CD14-positive monocyte (primary cell): ENCODE measurements at regions not wholly inside any gene's neighbourhood (a gene's known extent, or its start where the extent isn't known, plus 50 kb on each side); places are given as distances from the start of the nearest gene placed in this dataset.

ENCODE experiments used
- DNase-seq, 3 donors: peaks; one replicate each; pipeline ENCODE4 v3.0.0-alpha.2; 2011 to 2022
- H2AFZ ChIP-seq: 2 replicates; pipeline ENCODE4 v1.6.0; 2012; ENCODE audit warnings: mild to moderate bottlenecking, low read depth, low read length, inconsistent platforms; ENCODE audit not compliant: insufficient read depth, poor library complexity, severe bottlenecking
- H3K27ac ChIP-seq, 2 donors: 1 replicate in 1 of 2; 2 replicates in 1 of 2; pipeline ENCODE4 v1.5.1; 2012 to 2013; ENCODE audit warnings: low read length in 2 of 2, control low read depth in 1 of 2, inconsistent platforms in 1 of 2, low read depth in 1 of 2, mild to moderate bottlenecking in 1 of 2
- H3K27me3 ChIP-seq, 2 donors: one replicate each; pipeline versions ENCODE4 v1.6.0 to v1.6.1; 2011 to 2013; ENCODE audit warnings: low read length in 2 of 2; ENCODE audit not compliant: control insufficient read depth in 2 of 2, insufficient read depth in 2 of 2
- H3K36me3 ChIP-seq, 2 donors: replicated peaks in 1 of 2; 1 replicate in 1 of 2; 2 replicates in 1 of 2; pipeline versions ENCODE4 v1.5.1 to v1.6.1; 2012 to 2013; ENCODE audit warnings: low read length in 2 of 2, control low read depth in 1 of 2, inconsistent platforms in 1 of 2, mild to moderate bottlenecking in 1 of 2; ENCODE audit not compliant: insufficient read depth in 2 of 2, control insufficient read depth in 1 of 2
- H3K4me1 ChIP-seq, 2 donors: 1 replicate in 1 of 2; 2 replicates in 1 of 2; pipeline versions ENCODE4 v1.5.1 to v1.6.1; 2012 to 2013; ENCODE audit warnings: low read length in 2 of 2, control low read depth in 1 of 2, inconsistent platforms in 1 of 2, mild to moderate bottlenecking in 1 of 2, moderate library complexity in 1 of 2; ENCODE audit not compliant: insufficient read depth in 2 of 2, control insufficient read depth in 1 of 2
- H3K4me2 ChIP-seq: replicated peaks from 2 replicates; pipeline ENCODE3; 2012; ENCODE audit warnings: low read length, moderate library complexity, mild to moderate bottlenecking; ENCODE audit not compliant: poor library complexity, severe bottlenecking; ENCODE audit errors: extremely low read depth
- H3K4me3 ChIP-seq, 3 experiments: fragments of 200-600 bp in 1 of 3; sonication (generic) in 1 of 3; replicated peaks in 1 of 3; 1 replicate in 2 of 3; 2 replicates in 1 of 3; pipeline ENCODE4 v1.5.1; 2011 to 2013; ENCODE audit warnings: low read length in 3 of 3, mild to moderate bottlenecking in 3 of 3, control low read depth in 2 of 3, low read depth in 2 of 3, inconsistent platforms in 1 of 3, moderate library complexity in 1 of 3
- H3K79me2 ChIP-seq: 2 replicates; pipeline ENCODE4 v1.6.0; 2012; ENCODE audit warnings: mild to moderate bottlenecking, control low read depth, inconsistent platforms, low read length, moderate library complexity; ENCODE audit not compliant: insufficient read depth
- H3K9ac ChIP-seq: 2 replicates; pipeline ENCODE4 v1.6.0; 2017; ENCODE audit warnings: low read length, mild to moderate bottlenecking; ENCODE audit not compliant: insufficient read depth, poor library complexity, severe bottlenecking
- H3K9me3 ChIP-seq, 2 donors: replicated peaks in 1 of 2; 1 replicate in 1 of 2; 2 replicates in 1 of 2; pipeline versions ENCODE4 v1.5.1 to v1.6.1; 2012 to 2013; ENCODE audit warnings: low read length in 2 of 2, control low read depth in 1 of 2; ENCODE audit not compliant: control insufficient read depth in 1 of 2, insufficient read depth in 1 of 2
- H4K20me1 ChIP-seq: 2 replicates; pipeline ENCODE4 v1.6.0; 2012; ENCODE audit warnings: mild to moderate bottlenecking, low read length, control low read depth, moderate library complexity; ENCODE audit not compliant: insufficient read depth
- H3K27ac Mint-ChIP-seq, 7 donors: one replicate each; pipeline ENCODE4 v1.8.0; 2020; ENCODE audit warnings: mild to moderate bottlenecking in 7 of 7, mixed read lengths in 7 of 7, moderate library complexity in 6 of 7, inconsistent platforms in 2 of 7
- H3K27me3 Mint-ChIP-seq, 3 donors: one replicate each; pipeline ENCODE4 v1.8.0; 2021 to 2022; ENCODE audit warnings: low read depth in 3 of 3, mild to moderate bottlenecking in 3 of 3, mixed read lengths in 3 of 3, moderate library complexity in 3 of 3, inconsistent platforms in 1 of 3
- H3K36me3 Mint-ChIP-seq, 2 donors: one replicate each; pipeline ENCODE4 v1.8.0; 2020; ENCODE audit warnings: mixed read lengths in 2 of 2, inconsistent platforms in 1 of 2, mild to moderate bottlenecking in 1 of 2
- H3K4me1 Mint-ChIP-seq: one replicate; pipeline ENCODE4 v1.8.0; 2020; ENCODE audit warnings: mild to moderate bottlenecking, mixed read lengths
- H3K4me3 Mint-ChIP-seq, 2 donors: one replicate each; pipeline ENCODE4 v1.8.0; 2020; ENCODE audit warnings: mild to moderate bottlenecking in 2 of 2, mixed read lengths in 2 of 2, moderate library complexity in 1 of 2
- H3K9me3 Mint-ChIP-seq, 7 donors: one replicate each; pipeline ENCODE4 v1.8.0; 2020 to 2022; ENCODE audit warnings: mixed read lengths in 7 of 7, mild to moderate bottlenecking in 6 of 7, moderate library complexity in 6 of 7, inconsistent platforms in 2 of 7
- CTCF ChIP-seq: fragments of 200-600 bp; IDR thresholded peaks from one replicate; pipeline ENCODE4 v1.8.0; 2022; ENCODE audit warnings: antibody characterized with exemption, mild to moderate bottlenecking
- WGBS: methylation state at CpG from one replicate; pipeline ENCODE4 v1.1.5; 2013; ENCODE audit warnings: missing lambda C conversion rate; ENCODE audit not compliant: insufficient coverage; 5-methylcytosine and 5-hydroxymethylcytosine counted together
- intact Hi-C, 2 donors: fragments of 100-400 bp; cut with micrococcal nuclease; formaldehyde crosslinking; loops; one replicate each; pipeline versions ENCODE4 v1.15.0 to v1.15.1; 2023

DNA sequence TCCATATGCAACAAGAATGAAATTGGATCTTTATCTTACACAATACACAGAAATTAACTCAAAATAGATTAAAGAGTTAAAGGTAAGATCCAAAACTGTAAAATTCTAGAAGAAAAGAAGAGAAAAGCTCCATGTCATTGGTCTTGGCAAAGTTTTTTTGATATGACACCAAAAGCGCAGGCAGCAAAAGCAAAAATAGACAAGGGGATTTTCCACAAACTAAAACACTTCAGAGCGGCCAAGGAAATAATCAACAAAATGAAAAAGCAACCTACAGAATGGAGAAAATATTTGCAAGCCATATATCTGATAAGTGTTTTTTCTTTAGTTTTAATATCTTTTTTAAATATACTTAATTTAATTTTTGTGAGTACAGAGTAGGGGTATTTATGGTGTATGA, 112.8 kb upstream of the CAB39 start:
- Mint-ChIP-seq H3K4me3 (no peak overlapping the region), H3K27me3 (peaks cover 0 to 4% (median 2%) of the 10 kb centered on the region in 3 donors), H3K4me1 (peaks cover 9% of the 10 kb centered on the region), H3K36me3 (no peaks in the 10 kb centered on the region), H3K27ac (no peak overlapping the region), H3K9me3 (peaks cover 0 to 4% (median 0%) of the 10 kb centered on the region in 7 donors)
- no peak for DNase-seq
- WGBS, result no CpG with 5 or more reads among the region's 2 CpGs
- no peak overlapping the region for H3K27ac ChIP-seq
- H3K9ac ChIP-seq, result no peak overlapping the region
- H3K4me2 ChIP-seq, result no peak overlapping the region
- H3K4me1 ChIP-seq, result peaks cover 8 to 9% of the 10 kb centered on the region in 2 donors
- no peak for TF ChIP-seq CTCF
- intact Hi-C loops, result no loop called here
- H2AFZ ChIP-seq, result no peak overlapping the region
- no peaks in the 10 kb centered on the region for H3K36me3 ChIP-seq
- H3K27me3 ChIP-seq, result no peaks in the 10 kb centered on the region
- no peaks in the 10 kb centered on the region for H3K79me2 ChIP-seq
- H4K20me1 ChIP-seq, result no peaks in the 10 kb centered on the region
- H3K9me3 ChIP-seq, result no peaks in the 10 kb centered on the region
- no peak overlapping the region for H3K4me3 ChIP-seq

GRCh38 chr2:230600285-230600684, 112.4 kb upstream of the CAB39 start:
- H2AFZ ChIP-seq, result no peak overlapping the region
- no peaks in the 10 kb centered on the region for H3K79me2 ChIP-seq
- no peak overlapping the region for H3K4me3 Mint-ChIP-seq
- peaks cover 8 to 9% of the 10 kb centered on the region in 2 donors for H3K4me1 ChIP-seq
- no peak overlapping the region for H3K27ac ChIP-seq
- no peak for DNase-seq
- H3K36me3 Mint-ChIP-seq, result no peaks in the 10 kb centered on the region
- no peaks in the 10 kb centered on the region for H3K9me3 ChIP-seq
- WGBS, result 100% methylated on average over 4 of the region's 5 CpGs
- H3K4me1 Mint-ChIP-seq, result peaks cover 9% of the 10 kb centered on the region
- H3K9me3 Mint-ChIP-seq, result peaks cover 0 to 4% (median 0%) of the 10 kb centered on the region in 7 donors
- no peak overlapping the region for H3K27ac Mint-ChIP-seq
- no peak for TF ChIP-seq CTCF
- H3K4me2 ChIP-seq, result no peak overlapping the region
- intact Hi-C loops, result no loop called here
- no peak overlapping the region for H3K9ac ChIP-seq
- H4K20me1 ChIP-seq, result no peaks in the 10 kb centered on the region
- peaks cover 0 to 2% (median 2%) of the 10 kb centered on the region in 3 donors for H3K27me3 Mint-ChIP-seq
- no peaks in the 10 kb centered on the region for H3K27me3 ChIP-seq
- H3K36me3 ChIP-seq, result no peaks in the 10 kb centered on the region
- no peak overlapping the region for H3K4me3 ChIP-seq
